ENCODE measurements at regions not wholly inside any gene's neighbourhood (a gene's known extent, or its start where the extent isn't known, plus 50 kb on each side); places are given as distances from the start of the nearest gene placed in this dataset.

DNA sequence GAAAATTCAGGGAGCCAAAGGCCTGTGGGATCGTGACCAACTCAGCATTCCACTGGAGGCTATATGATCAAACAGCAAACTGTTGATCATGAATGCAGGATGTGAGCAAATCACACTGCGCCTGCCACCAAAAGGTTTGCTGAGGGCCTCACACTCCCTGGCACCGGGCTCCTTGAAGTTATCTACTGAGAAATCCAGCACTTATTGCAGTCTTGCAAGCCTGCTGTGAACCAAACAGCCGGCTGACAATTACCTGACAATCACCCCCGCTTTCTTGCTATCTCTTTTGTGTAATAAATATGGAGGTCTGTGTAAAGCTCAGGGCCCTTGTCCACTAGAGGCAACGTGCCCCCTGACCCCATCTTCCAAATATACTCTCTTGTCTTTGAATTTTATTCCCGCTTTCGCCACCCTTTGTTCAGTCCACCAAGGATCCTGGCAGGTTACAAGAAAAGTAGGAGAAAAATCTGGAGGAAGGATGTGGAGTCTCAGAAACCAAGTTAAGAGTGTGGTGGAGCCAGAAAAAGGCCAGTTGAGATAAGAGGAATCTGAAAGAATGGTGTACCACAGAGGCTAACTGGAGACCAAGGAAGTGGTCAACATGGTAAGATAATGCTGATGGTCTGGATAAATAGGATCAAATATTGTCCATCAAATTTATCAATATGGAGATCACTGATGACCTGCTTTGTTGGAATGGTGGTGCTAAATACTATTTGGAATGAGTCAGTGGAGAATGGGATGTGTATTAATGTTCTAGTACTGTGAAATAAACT is 229.2 kb downstream of the ALX1 start:
- Histone ChIP-seq H3K18ac (ENCODE audit: extremely low read depth, low read length) (no peak overlapping the region), H3K56ac (replicated peaks; ENCODE audit: insufficient read length, low read depth, low read length) (no peak overlapping the region), H4K91ac (replicated peaks; ENCODE audit: insufficient read length, low read length) (no peak overlapping the region), H2BK20ac (ENCODE audit: low read length) (no peak overlapping the region), H3K4me1 (replicated peaks in 1 of 4; ENCODE audit: control insufficient read depth in 3 of 4, insufficient read depth in 4 of 4, low read length in 3 of 4) (no peaks in the 10 kb centered on the region), H2BK12ac (ENCODE audit: low read depth, low read length) (no peak overlapping the region), H3K14ac (ENCODE audit: insufficient read length) (no peak overlapping the region), H2AFZ (ENCODE audit: low read length) (no peak overlapping the region), H3K4me2 (ENCODE audit: insufficient read depth in 1 of 2, low read depth in 2 of 2, low read length in 2 of 2) (no peak overlapping the region), H3K4me3 (ENCODE audit: extremely low read depth in 1 of 4, insufficient read depth in 2 of 4, low read depth in 3 of 4, low read length in 4 of 4) (no peak overlapping the region), H3K79me2 (ENCODE audit: control insufficient read depth in 1 of 2, insufficient read depth in 2 of 2, low read length in 2 of 2) (no peaks in the 10 kb centered on the region), H2BK5ac (ENCODE audit: low read depth, low read length) (no peak overlapping the region), H2AK5ac (ENCODE audit: low read depth, low read length) (no peak overlapping the region), H3K9ac (replicated peaks in 1 of 4; ENCODE audit: extremely low read depth in 1 of 4, low read depth in 3 of 4, low read length in 3 of 4) (no peak overlapping the region), H4K5ac (ENCODE audit: insufficient read length, low read depth, low read length) (no peak overlapping the region), H3K23ac (ENCODE audit: insufficient read length) (no peak overlapping the region), H3K4ac (replicated peaks; ENCODE audit: insufficient read length, low read depth, low read length) (no peak overlapping the region), H3K36me3 (ENCODE audit: control insufficient read depth in 2 of 4, insufficient read depth in 4 of 4, low read length in 3 of 4) (no peaks in the 10 kb centered on the region), H3K23me2 (ENCODE audit: low read depth, low read length) (no peaks in the 10 kb centered on the region), H3K27ac (ENCODE audit: low read depth, low read length) (no peak overlapping the region), H2BK120ac (replicated peaks; ENCODE audit: low read depth, low read length) (no peak overlapping the region), H4K20me1 (replicated peaks in 1 of 2; ENCODE audit: control insufficient read depth in 1 of 2, insufficient read depth in 2 of 2, low read length in 2 of 2) (no peaks in the 10 kb centered on the region), H3K79me1 (ENCODE audit: low read depth, low read length) (no peaks in the 10 kb centered on the region), H3K9me3 (ENCODE audit: insufficient read depth in 2 of 2, low read depth in 1 of 2, low read length in 1 of 2) (no peaks in the 10 kb centered on the region), H4K8ac (ENCODE audit: extremely low read depth, insufficient read depth, low read length) (no peak overlapping the region), H2BK15ac (ENCODE audit: low read length) (no peak overlapping the region), H3K27me3 (replicated peaks in 1 of 4; ENCODE audit: control insufficient read depth in 3 of 4, extremely low read depth in 1 of 4, insufficient read depth in 3 of 4, low read length in 3 of 4) (no peaks in the 10 kb centered on the region)
- WGBS, 2 experiments (ENCODE audit: extremely low coverage in 1 of 2, insufficient coverage in 1 of 2, insufficient read length in 1 of 2, insufficient replicate concordance in 2 of 2, low coverage in 1 of 2, low lambda C conversion rate in 2 of 2, missing lambda C conversion rate in 1 of 2) = 90% methylated on average over 8 of the region's 8 CpGs; no CpG with 5 or more reads in 1 of the 2 experiments
- DNase-seq (ENCODE audit: low read depth in 1 of 2, low spot score in 2 of 2) = no peak
- TF ChIP-seq, protein P1, sequence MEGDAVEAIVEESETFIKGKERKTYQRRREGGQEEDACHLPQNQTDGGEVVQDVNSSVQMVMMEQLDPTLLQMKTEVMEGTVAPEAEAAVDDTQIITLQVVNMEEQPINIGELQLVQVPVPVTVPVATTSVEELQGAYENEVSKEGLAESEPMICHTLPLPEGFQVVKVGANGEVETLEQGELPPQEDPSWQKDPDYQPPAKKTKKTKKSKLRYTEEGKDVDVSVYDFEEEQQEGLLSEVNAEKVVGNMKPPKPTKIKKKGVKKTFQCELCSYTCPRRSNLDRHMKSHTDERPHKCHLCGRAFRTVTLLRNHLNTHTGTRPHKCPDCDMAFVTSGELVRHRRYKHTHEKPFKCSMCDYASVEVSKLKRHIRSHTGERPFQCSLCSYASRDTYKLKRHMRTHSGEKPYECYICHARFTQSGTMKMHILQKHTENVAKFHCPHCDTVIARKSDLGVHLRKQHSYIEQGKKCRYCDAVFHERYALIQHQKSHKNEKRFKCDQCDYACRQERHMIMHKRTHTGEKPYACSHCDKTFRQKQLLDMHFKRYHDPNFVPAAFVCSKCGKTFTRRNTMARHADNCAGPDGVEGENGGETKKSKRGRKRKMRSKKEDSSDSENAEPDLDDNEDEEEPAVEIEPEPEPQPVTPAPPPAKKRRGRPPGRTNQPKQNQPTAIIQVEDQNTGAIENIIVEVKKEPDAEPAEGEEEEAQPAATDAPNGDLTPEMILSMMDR (IDR thresholded peaks at IDR 0.05; ENCODE audit: control extremely low read depth in 1 of 3, insufficient read depth in 1 of 3, low read depth in 1 of 3, low read length in 3 of 3) = no peak
- TF ChIP-seq POLR2A (IDR thresholded peaks at IDR 0.05; ENCODE audit: control extremely low read depth in 1 of 2, low read depth in 2 of 2, low read length in 2 of 2) (no peak), HDAC2 (IDR thresholded peaks at IDR 0.05; ENCODE audit: borderline replicate concordance in 1 of 2, low read depth in 2 of 2, low read length in 2 of 2) (no peak)
- CTCF ChIA-PET (ENCODE audit: partially characterized antibody) = no interaction called here
- POLR2A ChIA-PET (ENCODE audit: partially characterized antibody) = no interaction called here
- FAIRE-seq = no peak
